ENCODE measurements at regions not wholly inside any gene's neighbourhood (a gene's known extent, or its start where the extent isn't known, plus 50 kb on each side); places are given as distances from the start of the nearest gene placed in this dataset.

GRCh38 chrX:82675104-82675503 is 833.0 kb upstream of the POU3F4 start:
- no peaks in the 10 kb centered on the region for H3K27me3 ChIP-seq (replicated peaks; ENCODE audit: insufficient read depth, low read length)
- no peak overlapping the region for H2AFZ ChIP-seq (ENCODE audit: low read length)
- H4K20me1 ChIP-seq (ENCODE audit: insufficient read depth, low read length) = no peaks in the 10 kb centered on the region
- no peaks in the 10 kb centered on the region for H3K9me2 ChIP-seq (replicated peaks; ENCODE audit: insufficient read depth, low read length)
- no peaks in the 10 kb centered on the region for H3K79me2 ChIP-seq (ENCODE audit: low read length)
- H3F3A ChIP-seq (ENCODE audit: insufficient read depth, low read length) = no peaks in the 10 kb centered on the region
- no peaks in the 10 kb centered on the region for H3K4me1 ChIP-seq (ENCODE audit: low read length)
- no peak overlapping the region for H3K9ac ChIP-seq (ENCODE audit: low read length)
- DNase-seq = no peak
- no peak overlapping the region for H3K27ac ChIP-seq (ENCODE audit: low read length)
- no peak overlapping the region for H3K4me2 ChIP-seq (ENCODE audit: low read depth, low read length)
- TF ChIP-seq CTCF (IDR thresholded peaks at IDR 0.05; ENCODE audit: low read length) (no peak), EZH2phosphoT487 (IDR thresholded peaks at IDR 0.05; ENCODE audit: low read length) (no peak), EZH2 (optimal IDR thresholded peaks at IDR 0.05; ENCODE audit: low read depth, low read length) (no peak)
- H3K9me3 ChIP-seq (replicated peaks; ENCODE audit: insufficient read depth, low read length) = no peaks in the 10 kb centered on the region
- no peaks in the 10 kb centered on the region for H3K36me3 ChIP-seq (replicated peaks; ENCODE audit: insufficient read depth, low read length)
- no peak overlapping the region for H3K4me3 ChIP-seq (ENCODE audit: low read length)

GRCh38 chrX:82676386-82676785 is 831.7 kb upstream of the POU3F4 start:
- H3K9ac ChIP-seq (ENCODE audit: low read length) = no peak overlapping the region
- no peaks in the 10 kb centered on the region for H3K36me3 ChIP-seq (replicated peaks; ENCODE audit: insufficient read depth, low read length)
- H3K9me3 ChIP-seq (replicated peaks; ENCODE audit: insufficient read depth, low read length) = no peaks in the 10 kb centered on the region
- H3K4me3 ChIP-seq (ENCODE audit: low read length) = no peak overlapping the region
- H3K9me2 ChIP-seq (replicated peaks; ENCODE audit: insufficient read depth, low read length) = no peaks in the 10 kb centered on the region
- DNase-seq = no peak
- no peak overlapping the region for H3K4me2 ChIP-seq (ENCODE audit: low read depth, low read length)
- no peaks in the 10 kb centered on the region for H3F3A ChIP-seq (ENCODE audit: insufficient read depth, low read length)
- H3K79me2 ChIP-seq (ENCODE audit: low read length) = no peaks in the 10 kb centered on the region
- no peak overlapping the region for H2AFZ ChIP-seq (ENCODE audit: low read length)
- TF ChIP-seq CTCF (IDR thresholded peaks at IDR 0.05; ENCODE audit: low read length) (peak; percentile 43), EZH2 (optimal IDR thresholded peaks at IDR 0.05; ENCODE audit: low read depth, low read length) (no peak)
- H3K27me3 ChIP-seq (replicated peaks; ENCODE audit: insufficient read depth, low read length) = no peaks in the 10 kb centered on the region
- no peaks in the 10 kb centered on the region for H3K4me1 ChIP-seq (ENCODE audit: low read length)
- H4K20me1 ChIP-seq (ENCODE audit: insufficient read depth, low read length) = no peaks in the 10 kb centered on the region
- no peak overlapping the region for H3K27ac ChIP-seq (ENCODE audit: low read length)

GRCh38 chrX:82677286-82677685 is 830.8 kb upstream of the POU3F4 start:
- Histone ChIP-seq H2AFZ (ENCODE audit: low read length) (no peak overlapping the region), H3K36me3 (replicated peaks; ENCODE audit: insufficient read depth, low read length) (no peaks in the 10 kb centered on the region), H3K9me3 (replicated peaks; ENCODE audit: insufficient read depth, low read length) (no peaks in the 10 kb centered on the region), H4K20me1 (ENCODE audit: insufficient read depth, low read length) (no peaks in the 10 kb centered on the region), H3K4me2 (ENCODE audit: low read depth, low read length) (no peak overlapping the region), H3K4me3 (ENCODE audit: low read length) (no peak overlapping the region), H3K27me3 (replicated peaks; ENCODE audit: insufficient read depth, low read length) (no peaks in the 10 kb centered on the region), H3K4me1 (ENCODE audit: low read length) (no peaks in the 10 kb centered on the region), H3K79me2 (ENCODE audit: low read length) (no peaks in the 10 kb centered on the region), H3K27ac (ENCODE audit: low read length) (no peak overlapping the region), H3K9me2 (replicated peaks; ENCODE audit: insufficient read depth, low read length) (no peaks in the 10 kb centered on the region), H3F3A (ENCODE audit: insufficient read depth, low read length) (no peaks in the 10 kb centered on the region), H3K9ac (ENCODE audit: low read length) (no peak overlapping the region)
- DNase-seq = no peak
- TF ChIP-seq EZH2phosphoT487 (IDR thresholded peaks at IDR 0.05; ENCODE audit: low read length) (no peak), EZH2 (optimal IDR thresholded peaks at IDR 0.05; ENCODE audit: low read depth, low read length) (no peak), CTCF (IDR thresholded peaks at IDR 0.05; ENCODE audit: low read length) (no peak)

All from MM.1S (cell line).